HG02973 (cell line): ENCODE measurements at regions not wholly inside any gene's neighbourhood (a gene's known extent, or its start where the extent isn't known, plus 50 kb on each side); places are given as distances from the start of the nearest gene placed in this dataset.
"Not testable (repeated sequence)": the region's sequence is repeated elsewhere in the genome, so short reads cannot be mapped to it uniquely, and the experiment has no call there.

Experiments used
- ATAC-seq: cut with Tn5 transposase; IDR thresholded peaks from one replicate; pipeline ENCODE4 v1.9.1; 2021; ENCODE audit warnings: moderate library complexity; ENCODE audit not compliant: unreplicated experiment

- no peak for ATAC-seq
Measured at GRCh38 chr3:70658513-70659310, 346.3 kb upstream of the MDFIC2 start.

GRCh38 chr3:70657454-70657853, 345.0 kb upstream of the MDFIC2 start:
- ATAC-seq = no peak

- no peak for ATAC-seq
Measured at GRCh38 chr3:70647823-70648222, 335.4 kb upstream of the MDFIC2 start.

GRCh38 chr3:70647094-70647493, 334.7 kb upstream of the MDFIC2 start:
- ATAC-seq = no peak

GRCh38 chr3:70646635-70647034, 334.2 kb upstream of the MDFIC2 start:
- no peak for ATAC-seq

DNA sequence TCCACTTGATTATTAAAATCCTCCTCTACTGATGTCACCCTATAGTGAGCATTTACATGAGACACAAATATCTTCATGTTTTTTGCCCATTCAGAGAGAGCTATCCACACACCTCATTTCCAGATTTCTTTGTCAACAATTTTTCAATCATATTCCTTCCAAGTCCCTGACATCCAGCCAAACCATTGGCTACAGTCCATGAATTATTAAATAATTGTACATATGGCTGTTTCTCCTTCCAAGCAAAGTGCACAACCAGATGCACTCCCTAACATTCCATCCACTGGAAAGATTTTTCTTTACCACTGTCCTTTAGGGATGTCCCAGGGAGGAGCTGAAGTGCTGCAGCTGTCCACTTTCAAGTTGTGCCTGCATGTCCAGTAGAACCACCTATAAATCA, 328.0 kb upstream of the MDFIC2 start:
- ATAC-seq = no peak

DNA sequence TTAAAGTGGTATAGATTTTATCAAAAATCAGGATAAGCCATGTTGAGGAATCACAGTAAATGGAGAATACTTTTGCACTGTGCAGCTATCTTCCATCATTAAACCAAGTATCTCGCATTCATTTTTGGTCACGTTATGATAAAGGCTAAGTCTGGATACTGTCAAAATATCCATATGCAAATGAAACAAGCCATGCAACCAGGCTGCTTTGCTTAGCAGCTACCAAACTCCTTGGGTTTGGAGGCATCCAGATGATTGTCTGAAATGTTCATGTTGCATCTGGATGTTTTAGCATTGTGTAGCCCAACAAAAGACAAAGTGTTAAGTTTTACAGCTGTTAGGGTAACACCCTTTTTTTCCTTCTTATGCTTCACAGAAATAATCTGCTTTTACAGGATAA, 322.9 kb upstream of the MDFIC2 start:
- no peak for ATAC-seq

GRCh38 chr3:70631716-70632307, 319.4 kb upstream of the MDFIC2 start:
- no peak for ATAC-seq

DNA sequence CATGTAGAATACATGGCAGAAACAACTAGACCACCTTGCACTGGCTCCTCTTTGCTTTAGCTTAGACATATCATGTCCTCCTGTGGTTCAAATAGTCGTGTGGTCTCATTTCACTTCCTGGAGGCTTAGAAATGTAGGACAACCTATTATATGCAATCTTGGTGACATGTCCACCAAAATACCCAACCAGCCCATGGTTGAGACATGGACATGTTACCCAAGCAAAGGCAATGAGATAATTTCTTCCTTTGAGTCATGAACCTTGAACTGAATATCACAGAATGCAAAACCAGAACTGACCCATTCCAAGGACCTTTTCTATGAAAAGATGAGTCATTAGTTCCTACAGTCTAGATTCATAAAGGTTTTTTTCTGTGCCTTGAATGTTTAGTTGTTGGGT, 309.0 kb upstream of the MDFIC2 start:
- no peak for ATAC-seq

- no peak for ATAC-seq
Measured at GRCh38 chr3:70620956-70621355, 308.5 kb upstream of the MDFIC2 start.

GRCh38 chr3:70620367-70620766, 307.9 kb upstream of the MDFIC2 start:
- no peak for ATAC-seq

DNA sequence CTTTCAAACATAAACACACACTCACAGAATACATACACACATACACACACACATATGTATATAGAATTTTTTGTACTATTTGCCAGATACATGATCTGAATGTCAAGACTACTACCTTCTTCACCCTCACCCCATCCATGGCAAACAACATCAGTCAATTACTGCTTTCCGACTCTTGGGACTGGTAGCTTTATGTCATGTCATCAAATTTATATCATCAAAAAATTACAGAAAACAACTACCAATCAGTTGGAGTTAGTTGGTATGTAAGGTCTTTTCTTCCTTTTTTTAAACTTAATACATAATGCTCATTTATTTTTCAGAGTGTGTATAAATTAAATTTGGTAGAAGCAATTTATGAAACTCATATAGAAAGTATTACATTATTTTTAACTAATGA, 305.7 kb upstream of the MDFIC2 start:
- no peak for ATAC-seq

GRCh38 chr3:70617349-70617748, 304.9 kb upstream of the MDFIC2 start:
- ATAC-seq = not testable (repeated sequence)

- no peak for ATAC-seq
Measured at GRCh38 chr3:70615286-70615685, 302.8 kb upstream of the MDFIC2 start.

GRCh38 chr3:70614111-70614510, 301.7 kb upstream of the MDFIC2 start:
- ATAC-seq = no peak

DNA sequence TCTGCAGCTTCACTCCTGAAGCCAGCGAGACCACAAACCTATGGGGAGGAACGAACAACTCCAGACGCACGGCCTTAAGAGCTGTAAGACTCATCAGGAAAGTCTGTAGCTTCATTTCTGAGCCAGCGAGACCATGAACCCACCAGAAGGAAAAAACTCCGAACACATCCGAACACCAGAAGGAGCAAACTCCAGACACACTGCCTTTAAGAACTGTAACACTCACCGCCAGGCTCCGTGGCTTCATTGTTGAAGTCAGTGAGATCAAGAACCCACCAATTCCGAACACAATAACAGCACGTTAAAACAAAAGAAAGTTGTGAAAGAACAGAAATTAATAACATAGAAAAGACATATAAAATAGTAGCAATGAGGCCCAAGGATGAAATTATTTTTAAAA, 300.5 kb upstream of the MDFIC2 start:
- no peak for ATAC-seq

DNA sequence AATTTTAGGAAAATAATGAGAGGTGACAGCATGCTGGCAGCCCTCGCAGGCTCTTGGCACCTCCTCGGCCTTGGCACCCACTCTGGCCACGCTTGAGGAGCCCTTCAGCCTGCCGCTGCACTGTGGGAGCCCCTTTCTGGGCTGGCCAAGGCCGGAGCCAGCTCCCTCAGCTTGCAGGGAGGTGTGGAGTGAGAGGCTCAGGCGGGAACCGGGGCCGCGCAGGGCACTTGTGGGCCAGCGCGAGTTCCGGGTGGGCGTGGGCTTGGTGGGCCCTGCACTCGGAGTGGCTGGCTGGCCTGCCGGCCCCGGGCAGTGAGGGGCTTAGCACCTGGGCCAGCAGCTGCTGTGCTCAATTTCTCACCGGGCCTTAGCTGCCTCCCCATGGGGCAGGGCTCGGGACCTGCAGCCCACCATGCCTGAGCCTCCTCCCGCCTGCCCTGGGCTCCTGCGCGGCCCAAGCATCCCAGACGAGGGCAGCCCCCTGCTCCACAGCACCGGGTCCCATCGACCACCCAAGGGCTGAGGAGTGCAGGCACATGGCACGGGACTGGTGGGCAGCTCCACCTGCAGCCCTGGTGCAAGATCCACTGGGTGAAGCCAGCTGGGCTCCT, 299.3 kb upstream of the MDFIC2 start:
- not testable (repeated sequence) for ATAC-seq

- ATAC-seq = no peak
Measured at GRCh38 chr3:70608434-70608833, 296.0 kb upstream of the MDFIC2 start.

GRCh38 chr3:70607469-70607868, 295.0 kb upstream of the MDFIC2 start:
- ATAC-seq = no peak

- ATAC-seq = no peak
Measured at GRCh38 chr3:70606018-70606417, 293.6 kb upstream of the MDFIC2 start.

DNA sequence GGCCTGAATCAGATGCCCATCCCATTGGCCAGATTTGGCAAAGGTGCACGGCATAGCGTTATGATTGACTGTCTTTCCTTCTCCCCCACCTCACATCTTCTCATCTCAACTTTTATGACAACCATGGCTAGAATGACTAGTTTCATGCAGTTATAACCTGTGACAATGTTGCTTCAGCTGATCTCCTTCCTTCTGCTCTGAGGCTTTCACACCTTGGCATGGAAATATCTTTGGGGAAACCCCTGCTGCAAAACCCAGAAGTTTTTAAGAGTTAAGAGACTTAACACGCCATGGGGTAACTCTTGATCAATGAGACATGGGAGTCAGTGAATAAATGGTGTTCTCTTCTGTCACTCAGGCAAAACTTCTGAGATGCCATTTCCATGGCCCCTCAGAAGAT, 290.7 kb upstream of the MDFIC2 start:
- ATAC-seq = no peak

- no peak for ATAC-seq
Measured at GRCh38 chr3:70597312-70597711, 284.9 kb upstream of the MDFIC2 start.
